Lung (tissue), 11 donors: ENCODE measurements at regions not wholly inside any gene's neighbourhood (a gene's known extent, or its start where the extent isn't known, plus 50 kb on each side); places are given as distances from the start of the nearest gene placed in this dataset.

Source experiments
- ATAC-seq: fragments of 200-7000 bp; cut with Tn5 transposase; one replicate; pipeline ENCODE4 v1.9.1; 2020; ENCODE audit warnings: moderate number of reproducible peaks; ENCODE audit not compliant: insufficient read depth, low FRiP score
- DNase-seq, 3 donors: peaks; one replicate each; pipeline ENCODE4 v3.0.0-alpha.2; 2013 to 2017
- H3K27ac ChIP-seq, 2 donors: one replicate each; pipeline ENCODE4 v1.5.1; 2013; ENCODE audit warnings: mild to moderate bottlenecking in 2 of 2, moderate library complexity in 2 of 2, control low read depth in 1 of 2, inconsistent platforms in 1 of 2, low read depth in 1 of 2, low read length in 1 of 2
- H3K27me3 ChIP-seq, 3 donors: one replicate each; pipeline ENCODE4 v1.5.1; 2013; ENCODE audit warnings: low read length in 2 of 3; ENCODE audit not compliant: control insufficient read depth in 3 of 3, insufficient read depth in 3 of 3
- H3K36me3 ChIP-seq, 4 donors: one replicate each; pipeline ENCODE4 v1.5.1; 2013; ENCODE audit warnings: low read length in 4 of 4, mild to moderate bottlenecking in 1 of 4, moderate library complexity in 1 of 4; ENCODE audit not compliant: control insufficient read depth in 4 of 4, insufficient read depth in 4 of 4
- H3K4me1 ChIP-seq, 5 donors: one replicate each; pipeline ENCODE4 v1.5.1; 2013; ENCODE audit warnings: low read length in 5 of 5, mild to moderate bottlenecking in 2 of 5, moderate library complexity in 1 of 5; ENCODE audit not compliant: control insufficient read depth in 5 of 5, insufficient read depth in 5 of 5
- H3K4me3 ChIP-seq: one replicate; pipeline ENCODE4 v1.5.1; 2013; ENCODE audit warnings: mild to moderate bottlenecking, control low read depth, moderate library complexity
- H3K9ac ChIP-seq, 2 donors: one replicate each; pipeline ENCODE4 v1.5.1; 2013; ENCODE audit warnings: low read length in 2 of 2, control low read depth in 1 of 2; ENCODE audit not compliant: insufficient read depth in 1 of 2
- H3K9me3 ChIP-seq, 4 donors: one replicate each; pipeline ENCODE4 v1.5.1; 2013; ENCODE audit warnings: low read length in 3 of 4, mild to moderate bottlenecking in 1 of 4, moderate library complexity in 1 of 4; ENCODE audit not compliant: control insufficient read depth in 4 of 4, insufficient read depth in 3 of 4
- WGBS, 2 donors: extraction: QIAGEN DNeasy Blood & Tissue Kit; methylation state at CpG; one replicate each; pipeline ENCODE4 v1.1.7; 2013; 5-methylcytosine and 5-hydroxymethylcytosine counted together
- TF ChIP-seq, protein P1 (sequence below): IDR thresholded peaks from 2 replicates; pipeline ENCODE4 v1.5.1; 2012; ENCODE audit warnings: mild to moderate bottlenecking; ENCODE audit errors: control extremely low read depth, extremely low read depth
- donor health status: control.
- donor health status: control.
- donor health status: Bipolar disorder and iron deficiency.
- donor health status: healthy.
- donor health status: DM: yes; HTN: yes; CAD: no.

DNA sequence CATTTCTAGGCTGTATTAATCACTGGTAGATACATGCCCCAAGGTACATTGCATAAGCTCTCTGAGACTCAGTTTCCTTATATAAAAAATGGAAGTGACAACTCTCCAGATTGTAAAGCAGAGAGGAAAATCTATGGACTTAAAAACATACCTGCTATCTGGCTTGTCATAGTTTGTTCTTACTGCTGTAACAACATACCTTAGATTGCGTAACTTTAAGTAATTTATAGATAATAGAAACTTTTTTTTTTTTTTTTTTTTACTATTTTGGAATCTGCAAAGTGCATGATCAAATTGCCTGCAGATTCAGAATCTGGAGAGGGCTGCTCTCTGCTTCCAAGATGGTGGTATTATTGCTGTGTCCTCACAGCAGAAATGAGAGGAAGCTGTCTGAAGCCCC, 827.7 kb upstream of the BRINP3 start:
- no peak overlapping the region for H3K27ac ChIP-seq
- TF ChIP-seq, protein P1, sequence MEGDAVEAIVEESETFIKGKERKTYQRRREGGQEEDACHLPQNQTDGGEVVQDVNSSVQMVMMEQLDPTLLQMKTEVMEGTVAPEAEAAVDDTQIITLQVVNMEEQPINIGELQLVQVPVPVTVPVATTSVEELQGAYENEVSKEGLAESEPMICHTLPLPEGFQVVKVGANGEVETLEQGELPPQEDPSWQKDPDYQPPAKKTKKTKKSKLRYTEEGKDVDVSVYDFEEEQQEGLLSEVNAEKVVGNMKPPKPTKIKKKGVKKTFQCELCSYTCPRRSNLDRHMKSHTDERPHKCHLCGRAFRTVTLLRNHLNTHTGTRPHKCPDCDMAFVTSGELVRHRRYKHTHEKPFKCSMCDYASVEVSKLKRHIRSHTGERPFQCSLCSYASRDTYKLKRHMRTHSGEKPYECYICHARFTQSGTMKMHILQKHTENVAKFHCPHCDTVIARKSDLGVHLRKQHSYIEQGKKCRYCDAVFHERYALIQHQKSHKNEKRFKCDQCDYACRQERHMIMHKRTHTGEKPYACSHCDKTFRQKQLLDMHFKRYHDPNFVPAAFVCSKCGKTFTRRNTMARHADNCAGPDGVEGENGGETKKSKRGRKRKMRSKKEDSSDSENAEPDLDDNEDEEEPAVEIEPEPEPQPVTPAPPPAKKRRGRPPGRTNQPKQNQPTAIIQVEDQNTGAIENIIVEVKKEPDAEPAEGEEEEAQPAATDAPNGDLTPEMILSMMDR, result no peak
- DNase-seq, result no peak
- 85 to 89% methylated on average over 1 of the region's 1 CpG for WGBS, 2 donors
- H3K9ac ChIP-seq, result no peak overlapping the region
- H3K27me3 ChIP-seq, result no peaks in the 10 kb centered on the region
- ATAC-seq, result no peak
- no peaks in the 10 kb centered on the region for H3K36me3 ChIP-seq
- H3K9me3 ChIP-seq, result peaks cover 0 to 6% (median 3%) of the 10 kb centered on the region in 4 donors
- H3K4me1 ChIP-seq, result no peaks in the 10 kb centered on the region
- no peak overlapping the region for H3K4me3 ChIP-seq

DNA sequence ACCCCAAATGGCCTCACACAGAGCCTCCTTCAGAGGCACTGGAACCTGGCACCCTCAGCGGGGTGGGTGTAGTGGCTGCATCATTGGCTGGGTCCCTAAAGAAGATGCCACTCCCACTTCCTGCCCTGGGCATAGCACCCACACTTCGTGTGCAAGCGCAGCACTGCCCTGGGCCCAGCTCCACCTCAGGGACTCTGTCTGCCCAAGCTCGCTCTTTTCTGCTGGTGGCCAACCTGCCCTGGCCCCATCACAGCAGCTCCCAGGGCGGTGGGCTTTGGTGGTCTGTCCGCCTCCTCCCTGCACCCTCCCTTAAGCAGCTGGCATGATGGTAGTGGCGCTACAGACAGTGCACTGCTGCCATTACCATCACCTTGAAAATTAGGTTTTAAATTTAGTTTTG, 829.3 kb upstream of the BRINP3 start:
- Histone ChIP-seq H3K9me3 (peaks cover 0 to 6% (median 1%) of the 10 kb centered on the region in 4 donors), H3K9ac (no peak overlapping the region), H3K36me3 (no peaks in the 10 kb centered on the region), H3K4me1 (no peaks in the 10 kb centered on the region), H3K4me3 (no peak overlapping the region), H3K27ac (no peak overlapping the region), H3K27me3 (no peaks in the 10 kb centered on the region)
- ATAC-seq, result no peak
- TF ChIP-seq, protein P1, result no peak
- WGBS, 2 donors, result 84 to 86% methylated on average over 7 of the region's 7 CpGs
- no peak for DNase-seq

DNA sequence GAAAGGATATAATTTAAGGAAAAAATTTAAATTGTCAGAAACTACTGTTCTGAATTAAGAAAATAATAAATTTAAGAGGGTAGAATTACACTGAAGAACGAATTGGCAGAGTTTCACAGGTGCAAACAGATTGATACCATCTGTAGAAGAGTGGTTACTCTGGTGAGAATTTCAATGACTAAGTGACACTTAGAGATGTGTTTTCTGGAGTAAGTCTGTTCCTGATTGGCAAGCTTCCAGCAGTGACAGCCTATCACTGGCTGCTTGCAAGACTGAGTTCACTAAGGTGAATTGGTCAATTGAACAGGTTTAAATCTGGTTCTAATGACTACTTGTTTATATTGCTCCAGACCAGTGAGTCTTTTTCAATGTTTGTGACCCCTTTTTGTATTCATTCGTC, 838.2 kb upstream of the RGS18 start:
- TF ChIP-seq, protein P1, result no peak

DNA sequence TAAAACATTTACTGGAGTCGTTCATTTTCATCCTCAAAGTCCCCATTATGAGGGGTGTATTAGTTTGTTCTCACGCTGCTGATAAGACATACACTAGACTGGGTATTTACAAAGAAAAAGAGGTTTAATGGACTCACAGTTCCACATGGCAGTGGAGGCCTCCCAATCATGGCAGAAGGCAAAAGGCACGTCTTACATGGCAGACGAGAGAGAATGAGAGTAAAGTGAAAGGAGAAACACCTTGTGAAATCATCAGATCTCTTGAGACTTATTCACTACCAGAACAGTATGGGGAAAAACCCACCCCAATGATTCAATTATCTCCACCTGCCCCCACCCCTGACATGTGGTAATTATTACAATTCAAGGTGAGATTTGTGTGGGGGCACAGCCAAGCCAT, 830.4 kb upstream of the RGS18 start:
- TF ChIP-seq, protein P1, result no peak
- Histone ChIP-seq H3K9me3 (no peaks in the 10 kb centered on the region), H3K4me1 (no peaks in the 10 kb centered on the region), H3K36me3 (no peaks in the 10 kb centered on the region), H3K9ac (no peak overlapping the region), H3K27ac (no peak overlapping the region), H3K27me3 (no peaks in the 10 kb centered on the region), H3K4me3 (no peak overlapping the region)
- ATAC-seq (no peak), DNase-seq (no peak)
- WGBS, 2 donors, result 80 to 89% methylated on average over 4 of the region's 4 CpGs

More for the DNA sequence above, 838.2 kb upstream of the RGS18 start:
- H3K4me3 ChIP-seq, result no peak overlapping the region
- no peaks in the 10 kb centered on the region for H3K36me3 ChIP-seq
- DNase-seq (peak in 1 of 3 donors; percentile 13), ATAC-seq (no peak)
- H3K9me3 ChIP-seq, result no peaks in the 10 kb centered on the region
- H3K27me3 ChIP-seq, result no peaks in the 10 kb centered on the region
- no peak overlapping the region for H3K27ac ChIP-seq
- WGBS, 2 donors, result 50 to 70% methylated on average over 2 of the region's 2 CpGs
- no peak overlapping the region for H3K9ac ChIP-seq
- H3K4me1 ChIP-seq, result no peaks in the 10 kb centered on the region
